K562 (cell line): ENCODE measurements at regions not wholly inside any gene's neighbourhood (a gene's known extent, or its start where the extent isn't known, plus 50 kb on each side); places are given as distances from the start of the nearest gene placed in this dataset.

Experiments used
- ATAC-seq: fragments of 200-7000 bp; cut with Tn5 transposase; 3 replicates; pipeline ENCODE4 v1.9.1; 2020; ENCODE audit warnings: moderate library complexity
- BruUV-seq: library from RNA; stranded (reverse); fragments of 400-500 nt; replicated peaks from 2 replicates; lab custom pipeline; 2021; lab: Mats Ljungman, UMichigan
- CTCF ChIA-PET: fragments of 300-600 bp; formaldehyde crosslinking; extraction: SDS; loops from one replicate; lab custom pipeline; 2021; ENCODE audit warnings: low intra/inter-chr PET ratio; lab: Yijun Ruan, JAX
- POLR2A ChIA-PET: fragments of 300-600, 350-650 bp; sonication (Branson Sonifier 250); formaldehyde crosslinking; extraction: SDS; loops from one replicate; lab custom pipeline; 2021; ENCODE audit warnings: antibody characterized with exemption, inconsistent platforms; lab: Yijun Ruan, JAX
- DNase-seq, 4 experiments: peaks; one replicate each; pipeline versions ENCODE4 v3.0.0 to v3.0.0-alpha.2; 2011 to 2018; ENCODE audit warnings: low spot score in 3 of 4, mixed read lengths in 3 of 4; ENCODE audit errors: extremely low read depth in 1 of 4
- FAIRE-seq: peaks from 2 replicates; lab custom pipeline; 2011; peaks lifted over from hg19 to GRCh38; lab: Jason Lieb, UNC
- H2AFZ ChIP-seq: 2 replicates; pipeline ENCODE4 v1.6.0; 2011; ENCODE audit warnings: low read depth, low read length, control low read depth, inconsistent platforms
- H3K27ac ChIP-seq: fragments of 200-600 bp; 3 replicates; pipeline ENCODE4 v1.8.0; 2011; ENCODE audit warnings: low read depth, mild to moderate bottlenecking, control low read depth, inconsistent platforms, low read length, moderate library complexity, mixed read lengths; ENCODE audit errors: extremely low read depth
- H3K27me3 ChIP-seq, 2 experiments: fragments of 300-600 bp in 1 of 2; 2 replicates in 1 of 2; 3 replicates in 1 of 2; pipeline versions ENCODE4 v1.6.0 to v1.8.0; 2011; ENCODE audit warnings: inconsistent platforms in 2 of 2, low read length in 2 of 2, mild to moderate bottlenecking in 1 of 2, mixed read lengths in 1 of 2, moderate library complexity in 1 of 2; ENCODE audit not compliant: control insufficient read depth in 2 of 2, insufficient read depth in 2 of 2
- H3K36me3 ChIP-seq: fragments of 300-600 bp; 3 replicates; pipeline ENCODE4 v1.8.0; 2011; ENCODE audit warnings: mild to moderate bottlenecking, low read length, inconsistent platforms; ENCODE audit not compliant: control insufficient read depth, insufficient read depth
- H3K4me1 ChIP-seq, 2 experiments: fragments of 200-600 bp in 1 of 2; replicated peaks in 1 of 2; 2 replicates in 1 of 2; 3 replicates in 1 of 2; pipeline versions ENCODE4 v1.5.1 to v1.8.0; 2011; ENCODE audit warnings: inconsistent platforms in 2 of 2, low read length in 2 of 2, mild to moderate bottlenecking in 1 of 2, mixed read lengths in 1 of 2, moderate library complexity in 1 of 2; ENCODE audit not compliant: control insufficient read depth in 2 of 2, insufficient read depth in 2 of 2
- H3K4me2 ChIP-seq: 2 replicates; pipeline ENCODE4 v1.6.1; 2011; ENCODE audit warnings: low read length, control low read depth, inconsistent platforms, mixed read lengths; ENCODE audit not compliant: insufficient read depth
- H3K4me3 ChIP-seq: fragments of 200-600 bp; sonication (generic), shearing (Covaris generic); 2 replicates; pipeline ENCODE4 v1.5.1; 2016; ENCODE audit warnings: control low read depth, inconsistent platforms
- H3K79me2 ChIP-seq: fragments of 200-600 bp; 3 replicates; pipeline ENCODE4 v1.8.0; 2011; ENCODE audit warnings: low read length, inconsistent platforms; ENCODE audit not compliant: control insufficient read depth, insufficient read depth
- H3K9ac ChIP-seq, 2 experiments: 2 replicates each; pipeline versions ENCODE4 v1.6.0 to v1.6.1; 2011; ENCODE audit warnings: low read depth in 2 of 2, low read length in 2 of 2, control low read depth in 1 of 2, inconsistent platforms in 1 of 2, mild to moderate bottlenecking in 1 of 2, mixed read lengths in 1 of 2; ENCODE audit not compliant: insufficient read depth in 1 of 2
- H3K9me1 ChIP-seq: one replicate; pipeline ENCODE4 v1.6.0; 2011; ENCODE audit warnings: inconsistent platforms, mild to moderate bottlenecking, low read length, moderate library complexity; ENCODE audit not compliant: control insufficient read depth, insufficient read depth
- H3K9me3 ChIP-seq: replicated peaks from 2 replicates; pipeline ENCODE4 v1.5.1; 2011; ENCODE audit warnings: low read depth, low read length, inconsistent platforms; ENCODE audit not compliant: control insufficient read depth, insufficient read depth
- H4K20me1 ChIP-seq: replicated peaks from 2 replicates; pipeline ENCODE4 v1.6.1; 2011; ENCODE audit warnings: low read length, inconsistent platforms, mixed read lengths; ENCODE audit not compliant: control insufficient read depth, insufficient read depth
- CBFA2T2 ChIP-seq: fragments of 450-650 bp; conservative IDR thresholded peaks from 2 replicates; pipeline ENCODE4 v1.6.1; 2017; ENCODE audit warnings: mild to moderate bottlenecking
- CHD1 ChIP-seq: fragments of 200-600 bp; sonication (generic); IDR thresholded peaks from one replicate; pipeline ENCODE4 v1.6.1; 2012; ENCODE audit warnings: mild to moderate bottlenecking, moderate library complexity, low read length, inconsistent platforms
- CREM ChIP-seq: IDR thresholded peaks from 2 replicates; pipeline ENCODE4 v1.6.1; 2014; ENCODE audit warnings: antibody characterized with exemption, low read depth
- ETS2 ChIP-seq: IDR thresholded peaks from 2 replicates; pipeline ENCODE4 v1.6.1; 2016; ENCODE audit warnings: borderline replicate concordance, missing genetic modification characterization, mild to moderate bottlenecking, moderate library complexity, missing compliant biosample characterization; ENCODE audit not compliant: poor library complexity, severe bottlenecking
- HDAC2 ChIP-seq: fragments of 450-650 bp; IDR thresholded peaks from 2 replicates; pipeline ENCODE4 v1.6.1; 2016; ENCODE audit warnings: mild to moderate bottlenecking
- HDAC8 ChIP-seq: fragments of 450-650 bp; IDR thresholded peaks from 2 replicates; pipeline ENCODE4 v1.6.1; 2016; ENCODE audit warnings: mild to moderate bottlenecking, missing genetic modification characterization, moderate library complexity, missing compliant biosample characterization
- HEY1 ChIP-seq: fragments of 250-450 bp; sonication (Bioruptor Pico); IDR thresholded peaks from 2 replicates; pipeline ENCODE4 v1.5.0; 2020; ENCODE audit warnings: mild to moderate bottlenecking, moderate library complexity, borderline replicate concordance
- HLTF ChIP-seq: fragments of 450-650 bp; IDR thresholded peaks from 2 replicates; pipeline ENCODE4 v1.6.1; 2016
- ILK ChIP-seq: fragments of 450-650 bp; IDR thresholded peaks from 2 replicates; pipeline ENCODE4 v1.6.1; 2016; ENCODE audit warnings: missing genetic modification characterization, low read depth, mild to moderate bottlenecking, missing compliant biosample characterization, moderate library complexity, borderline replicate concordance
- LARP7 ChIP-seq: fragments of 450-650 bp; IDR thresholded peaks from 2 replicates; pipeline ENCODE4 v1.6.1; 2016
- MTA1 ChIP-seq: fragments of 450-650 bp; IDR thresholded peaks from 2 replicates; pipeline ENCODE4 v1.6.1; 2017; ENCODE audit warnings: borderline replicate concordance
- PHF21A ChIP-seq: fragments of 450-650 bp; IDR thresholded peaks from 2 replicates; pipeline ENCODE4 v1.6.1; 2017; ENCODE audit warnings: low read depth, borderline replicate concordance
- SIX5 ChIP-seq, 2 experiments: IDR thresholded peaks; 2 replicates each; pipeline ENCODE4 v1.6.1; 2011; ENCODE audit warnings: low read length in 2 of 2, borderline replicate concordance in 1 of 2, low read depth in 1 of 2, mild to moderate bottlenecking in 1 of 2, moderate library complexity in 1 of 2; ENCODE audit not compliant: insufficient read depth in 1 of 2
- SNRNP70 ChIP-seq: fragments of 200-400 bp; formaldehyde crosslinking; optimal IDR thresholded peaks from 2 replicates; pipeline ENCODE3; 2017; ENCODE audit warnings: low read depth, low read length
- SRSF9 ChIP-seq: fragments of 200-400 bp; formaldehyde crosslinking; IDR thresholded peaks from 2 replicates; pipeline ENCODE4 v1.6.1; 2017; ENCODE audit warnings: low read depth, low read length, borderline replicate concordance
- WGBS: fragments of 100-300 bp; shearing (Covaris generic); methylation state at CpG from one replicate; pipeline ENCODE4 v1.1.6; 2016; ENCODE audit warnings: low coverage, mixed read lengths; ENCODE audit not compliant: insufficient coverage; ENCODE audit errors: missing lambda C conversion rate; 5-methylcytosine and 5-hydroxymethylcytosine counted together
- in situ Hi-C: fragments of 300-500 bp; cut with MboI; formaldehyde crosslinking; loops from 4 replicates; pipeline ENCODE4 v1.15.0; 2018; ENCODE audit warnings: inconsistent platforms, mixed read lengths
- intact Hi-C: fragments of 100-400 bp; cut with micrococcal nuclease; formaldehyde crosslinking; loops from 2 replicates; pipeline ENCODE4 v1.14.2; 2022
- TF ChIP-seq, protein P1 (sequence below): sonication (generic); IDR thresholded peaks from 2 replicates; pipeline ENCODE4 v1.6.1; 2016
- TF ChIP-seq, protein P2 (sequence below): sonication (generic); formaldehyde crosslinking; IDR thresholded peaks from 2 replicates; pipeline ENCODE4 v1.8.0; 2023; ENCODE audit warnings: missing genetic modification reagents, mild to moderate bottlenecking, borderline replicate concordance

DNA sequence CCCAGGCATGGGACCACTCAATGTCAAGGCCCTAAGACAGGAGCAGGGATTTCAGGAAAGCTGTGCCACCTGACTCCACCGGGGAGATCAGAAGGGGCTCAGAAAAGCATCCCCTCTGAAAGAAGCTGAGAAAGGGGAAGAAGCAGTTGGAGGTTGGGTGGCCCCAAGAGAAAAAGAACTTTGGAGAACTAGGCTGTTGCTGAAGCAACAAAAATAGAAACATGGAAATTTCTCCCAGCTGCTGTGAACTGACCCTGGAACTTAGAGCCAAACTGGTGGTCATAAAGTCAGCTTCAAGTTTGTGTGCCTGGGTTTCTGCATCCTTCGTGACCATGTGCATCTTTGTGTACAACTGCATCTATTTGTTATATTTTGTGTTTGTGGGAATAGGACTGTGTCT is 534.5 kb downstream of the MAFB start (continued):
- TF ChIP-seq SNRNP70 (no peak), HDAC8 (tag) (no peak), PHF21A (no peak), SIX5 (IDR thresholded peaks at IDR 0.05; ENCODE audit: borderline replicate concordance in 1 of 2, insufficient read depth in 1 of 2, low read depth in 1 of 2, low read length in 2 of 2) (no peak)

DNA sequence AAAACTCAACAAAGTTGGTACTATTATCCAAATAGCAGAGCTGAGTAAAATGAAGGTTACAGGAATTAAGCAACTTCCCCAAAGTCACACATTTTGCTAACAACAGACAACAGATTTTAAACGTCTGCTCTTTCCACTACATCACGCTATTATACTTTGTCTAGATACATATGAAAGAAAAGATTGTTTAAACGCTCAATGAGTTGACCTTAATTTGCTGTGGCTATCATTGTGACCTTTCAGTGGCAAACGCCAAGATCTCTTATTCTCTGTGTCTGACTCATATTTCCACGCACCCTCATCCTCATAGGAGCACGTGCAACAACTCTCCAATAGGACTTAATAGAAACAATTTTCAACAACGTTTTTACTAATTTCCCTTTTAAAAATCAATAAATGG is 540.1 kb downstream of the MAFB start:
- BruUV-seq, result no TSS peak
- intact Hi-C loops (no loop called here), in situ Hi-C loops (no loop called here)
- CTCF ChIA-PET, result interaction anchor here (0.6 kb wide), 1 partner anchor 187 kb away, joined by 4 read pairs; no protein-coding TSS in a partner anchor
- H3K9ac ChIP-seq, result no peak overlapping the region
- no peak overlapping the region for H2AFZ ChIP-seq
- DNase-seq (no peak), ATAC-seq (no peak), FAIRE-seq (no peak)
- H4K20me1 ChIP-seq, result no peaks in the 10 kb centered on the region
- no peak overlapping the region for H3K4me3 ChIP-seq
- WGBS, result 1% methylated on average over 7 of the region's 7 CpGs
- no peaks in the 10 kb centered on the region for H3K9me1 ChIP-seq
- no peaks in the 10 kb centered on the region for H3K79me2 ChIP-seq
- no peaks in the 10 kb centered on the region for H3K36me3 ChIP-seq
- POLR2A ChIA-PET, result no interaction called here
- no peaks in the 10 kb centered on the region for H3K4me1 ChIP-seq
- H3K27ac ChIP-seq, result no peak overlapping the region
- no peak overlapping the region for H3K4me2 ChIP-seq
- H3K27me3 ChIP-seq, result no peaks in the 10 kb centered on the region
- H3K9me3 ChIP-seq, result no peaks in the 10 kb centered on the region
- TF ChIP-seq ETS2 (tag), result no peak
- TF ChIP-seq CBFA2T2, result no peak
- TF ChIP-seq SNRNP70, result no peak
- TF ChIP-seq PHF21A, result no peak
- TF ChIP-seq LARP7, result no peak
- TF ChIP-seq SRSF9, result no peak
- TF ChIP-seq HLTF, result no peak
- no peak for TF ChIP-seq HEY1
- TF ChIP-seq CHD1, result no peak
- TF ChIP-seq ILK (tag), result no peak
- TF ChIP-seq, protein P1, sequence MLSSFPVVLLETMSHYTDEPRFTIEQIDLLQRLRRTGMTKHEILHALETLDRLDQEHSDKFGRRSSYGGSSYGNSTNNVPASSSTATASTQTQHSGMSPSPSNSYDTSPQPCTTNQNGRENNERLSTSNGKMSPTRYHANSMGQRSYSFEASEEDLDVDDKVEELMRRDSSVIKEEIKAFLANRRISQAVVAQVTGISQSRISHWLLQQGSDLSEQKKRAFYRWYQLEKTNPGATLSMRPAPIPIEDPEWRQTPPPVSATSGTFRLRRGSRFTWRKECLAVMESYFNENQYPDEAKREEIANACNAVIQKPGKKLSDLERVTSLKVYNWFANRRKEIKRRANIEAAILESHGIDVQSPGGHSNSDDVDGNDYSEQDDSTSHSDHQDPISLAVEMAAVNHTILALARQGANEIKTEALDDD, result no peak
- TF ChIP-seq, protein P2, sequence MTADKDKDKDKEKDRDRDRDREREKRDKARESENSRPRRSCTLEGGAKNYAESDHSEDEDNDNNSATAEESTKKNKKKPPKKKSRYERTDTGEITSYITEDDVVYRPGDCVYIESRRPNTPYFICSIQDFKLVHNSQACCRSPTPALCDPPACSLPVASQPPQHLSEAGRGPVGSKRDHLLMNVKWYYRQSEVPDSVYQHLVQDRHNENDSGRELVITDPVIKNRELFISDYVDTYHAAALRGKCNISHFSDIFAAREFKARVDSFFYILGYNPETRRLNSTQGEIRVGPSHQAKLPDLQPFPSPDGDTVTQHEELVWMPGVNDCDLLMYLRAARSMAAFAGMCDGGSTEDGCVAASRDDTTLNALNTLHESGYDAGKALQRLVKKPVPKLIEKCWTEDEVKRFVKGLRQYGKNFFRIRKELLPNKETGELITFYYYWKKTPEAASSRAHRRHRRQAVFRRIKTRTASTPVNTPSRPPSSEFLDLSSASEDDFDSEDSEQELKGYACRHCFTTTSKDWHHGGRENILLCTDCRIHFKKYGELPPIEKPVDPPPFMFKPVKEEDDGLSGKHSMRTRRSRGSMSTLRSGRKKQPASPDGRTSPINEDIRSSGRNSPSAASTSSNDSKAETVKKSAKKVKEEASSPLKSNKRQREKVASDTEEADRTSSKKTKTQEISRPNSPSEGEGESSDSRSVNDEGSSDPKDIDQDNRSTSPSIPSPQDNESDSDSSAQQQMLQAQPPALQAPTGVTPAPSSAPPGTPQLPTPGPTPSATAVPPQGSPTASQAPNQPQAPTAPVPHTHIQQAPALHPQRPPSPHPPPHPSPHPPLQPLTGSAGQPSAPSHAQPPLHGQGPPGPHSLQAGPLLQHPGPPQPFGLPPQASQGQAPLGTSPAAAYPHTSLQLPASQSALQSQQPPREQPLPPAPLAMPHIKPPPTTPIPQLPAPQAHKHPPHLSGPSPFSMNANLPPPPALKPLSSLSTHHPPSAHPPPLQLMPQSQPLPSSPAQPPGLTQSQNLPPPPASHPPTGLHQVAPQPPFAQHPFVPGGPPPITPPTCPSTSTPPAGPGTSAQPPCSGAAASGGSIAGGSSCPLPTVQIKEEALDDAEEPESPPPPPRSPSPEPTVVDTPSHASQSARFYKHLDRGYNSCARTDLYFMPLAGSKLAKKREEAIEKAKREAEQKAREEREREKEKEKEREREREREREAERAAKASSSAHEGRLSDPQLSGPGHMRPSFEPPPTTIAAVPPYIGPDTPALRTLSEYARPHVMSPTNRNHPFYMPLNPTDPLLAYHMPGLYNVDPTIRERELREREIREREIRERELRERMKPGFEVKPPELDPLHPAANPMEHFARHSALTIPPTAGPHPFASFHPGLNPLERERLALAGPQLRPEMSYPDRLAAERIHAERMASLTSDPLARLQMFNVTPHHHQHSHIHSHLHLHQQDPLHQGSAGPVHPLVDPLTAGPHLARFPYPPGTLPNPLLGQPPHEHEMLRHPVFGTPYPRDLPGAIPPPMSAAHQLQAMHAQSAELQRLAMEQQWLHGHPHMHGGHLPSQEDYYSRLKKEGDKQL (CRISPR knock-in tag), result no peak
- no peak for TF ChIP-seq HDAC2
- TF ChIP-seq CREM, result no peak
- TF ChIP-seq MTA1, result no peak
